PC-3 (cell line): ENCODE measurements at regions not wholly inside any gene's neighbourhood (a gene's known extent, or its start where the extent isn't known, plus 50 kb on each side); places are given as distances from the start of the nearest gene placed in this dataset.

ENCODE experiments used
- ATAC-seq: fragments of 200-7000 bp; cut with Tn5 transposase; 2 replicates; pipeline ENCODE4 v1.9.1; 2020; ENCODE audit warnings: mild to moderate bottlenecking, moderate library complexity
- BruUV-seq: library from RNA; stranded (reverse); fragments of 400-500 nt; replicated peaks from 2 replicates; lab custom pipeline; 2021; lab: Mats Ljungman, UMichigan
- CTCF ChIA-PET: fragments of 300-600 bp; sonication (Branson Sonifier 250); formaldehyde crosslinking; loops from one replicate; lab custom pipeline; 2022; ENCODE audit warnings: antibody characterized with exemption; lab: Charles Lee
- POLR2A ChIA-PET: fragments of 300-600 bp; sonication (Branson Sonifier 250); formaldehyde crosslinking; loops from one replicate; lab custom pipeline; 2022; ENCODE audit warnings: antibody characterized with exemption; ENCODE audit not compliant: unreplicated experiment; lab: Charles Lee
- DNase-seq: peaks from one replicate; pipeline ENCODE4 v3.0.0-alpha.2; 2015
- H2AFZ ChIP-seq: fragments of 300-600 bp; sonication (generic); 2 replicates; pipeline ENCODE4 v1.6.0; 2016; ENCODE audit warnings: antibody characterized with exemption, low read length
- H3F3A ChIP-seq: fragments of 300-600 bp; sonication (generic); one replicate; pipeline ENCODE4 v1.6.0; 2017; ENCODE audit warnings: antibody characterized with exemption, low read length, control low read depth, mild to moderate bottlenecking; ENCODE audit not compliant: unreplicated experiment
- H3K27ac ChIP-seq: fragments of 300-600 bp; sonication (generic); 2 replicates; pipeline ENCODE4 v1.5.1; 2016; ENCODE audit warnings: mild to moderate bottlenecking, low read length
- H3K27me3 ChIP-seq: fragments of 300-600 bp; sonication (generic); 2 replicates; pipeline ENCODE4 v1.6.1; 2016; ENCODE audit warnings: low read length, mixed read lengths
- H3K36me3 ChIP-seq: fragments of 300-600 bp; sonication (generic); 2 replicates; pipeline ENCODE4 v1.6.1; 2016; ENCODE audit warnings: low read depth, mixed run types, low read length, mixed read lengths
- H3K4me1 ChIP-seq: fragments of 300-600 bp; sonication (generic); 2 replicates; pipeline ENCODE4 v1.5.1; 2016; ENCODE audit warnings: low read length; ENCODE audit not compliant: insufficient read depth
- H3K4me2 ChIP-seq: fragments of 300-600 bp; sonication (generic); 2 replicates; pipeline ENCODE4 v1.6.0; 2016; ENCODE audit warnings: low read length
- H3K4me3 ChIP-seq: fragments of 300-600 bp; sonication (generic); 2 replicates; pipeline ENCODE4 v1.5.1; 2016; ENCODE audit warnings: mild to moderate bottlenecking, low read length, mixed read lengths
- H3K79me2 ChIP-seq: fragments of 300-600 bp; sonication (generic); 2 replicates; pipeline ENCODE4 v1.6.1; 2017; ENCODE audit warnings: low read length, mixed read lengths
- H3K9ac ChIP-seq: fragments of 300-600 bp; sonication (generic); 2 replicates; pipeline ENCODE4 v1.6.0; 2016; ENCODE audit warnings: mild to moderate bottlenecking, low read length
- H3K9me2 ChIP-seq: fragments of 300-600 bp; sonication (generic); replicated peaks from 2 replicates; pipeline ENCODE4 v1.6.1; 2016; ENCODE audit warnings: mixed run types, low read length, mixed read lengths
- H3K9me3 ChIP-seq: fragments of 300-600 bp; sonication (generic); 2 replicates; pipeline ENCODE4 v1.6.1; 2016; ENCODE audit warnings: low read length, mixed read lengths
- H4K20me1 ChIP-seq: fragments of 300-600 bp; sonication (generic); 2 replicates; pipeline ENCODE4 v1.6.1; 2016; ENCODE audit warnings: low read length, mixed read lengths
- EZH2 ChIP-seq: fragments of 300-600 bp; sonication (generic); IDR thresholded peaks from one replicate; pipeline ENCODE4 v1.6.1; 2017; ENCODE audit warnings: antibody characterized with exemption, mild to moderate bottlenecking, low read length; ENCODE audit not compliant: unreplicated experiment
- EZH2phosphoT487 ChIP-seq: fragments of 300-600 bp; sonication (generic); IDR thresholded peaks from 2 replicates; pipeline ENCODE4 v1.6.1; 2018; ENCODE audit warnings: mild to moderate bottlenecking, antibody characterized with exemption, low read length, borderline replicate concordance
- intact Hi-C: fragments of 100-400 bp; cut with micrococcal nuclease; formaldehyde crosslinking; loops from 2 replicates; pipeline ENCODE4 v1.9.0; 2023
- TF ChIP-seq, protein P1 (sequence below): fragments of 300-600 bp; sonication (generic); conservative IDR thresholded peaks from 2 replicates; pipeline ENCODE4 v1.5.1; 2017; ENCODE audit warnings: antibody characterized with exemption, low read depth, mild to moderate bottlenecking, low read length

DNA sequence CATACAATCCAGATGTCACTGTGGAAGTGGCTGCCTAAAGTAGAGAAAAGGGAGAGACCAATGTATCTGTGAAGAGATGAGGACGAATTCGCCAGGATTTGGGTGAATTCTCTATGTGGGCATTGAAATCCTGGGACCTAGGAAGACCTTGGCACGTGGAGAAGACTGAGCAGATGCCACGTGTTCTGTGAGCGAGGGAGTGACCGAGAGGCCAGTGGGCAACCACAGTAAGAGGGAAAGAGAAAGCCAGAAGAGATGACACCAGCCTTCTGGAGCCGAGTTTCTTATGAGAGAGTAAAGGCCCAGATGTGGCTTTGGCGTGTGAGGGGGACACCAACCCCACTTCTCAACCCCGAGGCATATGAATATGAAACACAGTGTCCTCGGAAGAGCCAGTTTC is 228.1 kb downstream of the BUD13 start:
- no peaks in the 10 kb centered on the region for H3K9me3 ChIP-seq
- ATAC-seq = no peak
- no peak for DNase-seq
- TF ChIP-seq, protein P1, sequence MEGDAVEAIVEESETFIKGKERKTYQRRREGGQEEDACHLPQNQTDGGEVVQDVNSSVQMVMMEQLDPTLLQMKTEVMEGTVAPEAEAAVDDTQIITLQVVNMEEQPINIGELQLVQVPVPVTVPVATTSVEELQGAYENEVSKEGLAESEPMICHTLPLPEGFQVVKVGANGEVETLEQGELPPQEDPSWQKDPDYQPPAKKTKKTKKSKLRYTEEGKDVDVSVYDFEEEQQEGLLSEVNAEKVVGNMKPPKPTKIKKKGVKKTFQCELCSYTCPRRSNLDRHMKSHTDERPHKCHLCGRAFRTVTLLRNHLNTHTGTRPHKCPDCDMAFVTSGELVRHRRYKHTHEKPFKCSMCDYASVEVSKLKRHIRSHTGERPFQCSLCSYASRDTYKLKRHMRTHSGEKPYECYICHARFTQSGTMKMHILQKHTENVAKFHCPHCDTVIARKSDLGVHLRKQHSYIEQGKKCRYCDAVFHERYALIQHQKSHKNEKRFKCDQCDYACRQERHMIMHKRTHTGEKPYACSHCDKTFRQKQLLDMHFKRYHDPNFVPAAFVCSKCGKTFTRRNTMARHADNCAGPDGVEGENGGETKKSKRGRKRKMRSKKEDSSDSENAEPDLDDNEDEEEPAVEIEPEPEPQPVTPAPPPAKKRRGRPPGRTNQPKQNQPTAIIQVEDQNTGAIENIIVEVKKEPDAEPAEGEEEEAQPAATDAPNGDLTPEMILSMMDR = no peak
- TF ChIP-seq EZH2phosphoT487 (no peak), EZH2 (no peak)
- H3K4me1 ChIP-seq = no peaks in the 10 kb centered on the region
- no peaks in the 10 kb centered on the region for H3F3A ChIP-seq
- H3K4me3 ChIP-seq = no peak overlapping the region
- no peak overlapping the region for H3K9ac ChIP-seq
- BruUV-seq = no TSS peak
- intact Hi-C loops = no loop called here
- ChIA-PET CTCF (no interaction called here), POLR2A (no interaction called here)
- no peaks in the 10 kb centered on the region for H3K9me2 ChIP-seq
- H3K27me3 ChIP-seq = peaks cover 48% of the 10 kb centered on the region
- no peak overlapping the region for H3K27ac ChIP-seq
- no peaks in the 10 kb centered on the region for H4K20me1 ChIP-seq
- H2AFZ ChIP-seq = no peak overlapping the region
- H3K4me2 ChIP-seq = no peak overlapping the region
- H3K36me3 ChIP-seq = no peaks in the 10 kb centered on the region
- no peaks in the 10 kb centered on the region for H3K79me2 ChIP-seq

DNA sequence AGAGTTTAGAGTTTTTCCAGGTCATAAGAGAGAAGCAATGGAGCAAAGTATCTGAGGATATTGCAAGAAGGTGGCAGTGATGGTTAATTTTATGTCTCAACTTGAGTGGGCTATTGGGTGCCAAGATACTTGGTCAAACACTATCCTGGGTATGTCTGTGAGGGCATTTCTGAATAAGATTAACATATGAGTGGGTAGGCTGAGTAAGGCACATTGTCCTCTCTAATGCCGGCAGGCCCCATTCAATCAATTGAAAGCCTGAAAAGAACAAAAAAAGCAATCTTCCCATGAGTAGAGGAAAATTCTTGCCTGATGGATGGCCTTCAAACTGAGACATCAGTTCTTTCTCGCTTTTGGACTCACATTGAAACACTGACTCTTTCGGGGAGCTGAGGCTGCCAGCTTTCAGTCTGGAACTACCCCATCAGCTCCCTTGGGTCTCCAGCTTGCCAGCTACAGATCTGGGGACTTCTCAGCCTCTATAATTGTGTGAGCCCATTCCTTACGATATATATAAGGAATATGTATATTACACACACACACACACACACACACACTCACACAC is 228.8 kb downstream of the BUD13 start:
- H3K9ac ChIP-seq = no peak overlapping the region
- H3K9me2 ChIP-seq = no peaks in the 10 kb centered on the region
- no peak overlapping the region for H3K4me3 ChIP-seq
- intact Hi-C loops = no loop called here
- no peak overlapping the region for H3K4me2 ChIP-seq
- no peaks in the 10 kb centered on the region for H3K9me3 ChIP-seq
- H3F3A ChIP-seq = no peaks in the 10 kb centered on the region
- no TSS peak for BruUV-seq
- no peaks in the 10 kb centered on the region for H4K20me1 ChIP-seq
- POLR2A ChIA-PET = no interaction called here
- TF ChIP-seq EZH2phosphoT487 (no peak), EZH2 (no peak)
- TF ChIP-seq, protein P1 = no peak
- H3K36me3 ChIP-seq = no peaks in the 10 kb centered on the region
- no peak overlapping the region for H3K27ac ChIP-seq
- CTCF ChIA-PET = no interaction called here
- no peaks in the 10 kb centered on the region for H3K4me1 ChIP-seq
- no peaks in the 10 kb centered on the region for H3K79me2 ChIP-seq
- no peak for ATAC-seq
- H3K27me3 ChIP-seq = peaks cover 51% of the 10 kb centered on the region
- H2AFZ ChIP-seq = no peak overlapping the region
- no peak for DNase-seq

DNA sequence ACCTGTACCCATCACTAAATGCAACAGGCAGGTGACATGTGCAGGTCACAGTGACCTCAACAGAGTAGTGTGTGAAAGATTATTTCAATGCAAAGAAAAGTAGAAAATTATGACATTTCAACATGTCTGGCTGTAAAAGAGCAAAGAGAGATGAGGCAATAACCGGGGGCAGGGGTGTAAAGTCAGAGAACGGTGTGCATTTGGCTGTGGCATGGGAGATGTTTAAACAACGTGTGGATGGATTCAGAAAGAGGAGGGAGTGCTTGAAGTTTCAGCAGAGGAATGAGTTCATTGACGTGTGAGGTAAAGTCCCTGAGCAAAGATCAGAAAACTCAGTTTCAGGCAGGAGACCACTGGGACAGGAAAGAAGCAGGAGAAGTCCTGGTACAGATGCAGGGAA is 229.7 kb downstream of the BUD13 start:
- H3K9ac ChIP-seq = no peak overlapping the region
- H3K79me2 ChIP-seq = no peaks in the 10 kb centered on the region
- H3K4me3 ChIP-seq = no peak overlapping the region
- H3K4me2 ChIP-seq = no peak overlapping the region
- ATAC-seq = no peak
- no peaks in the 10 kb centered on the region for H3K9me3 ChIP-seq
- DNase-seq = no peak
- peaks cover 54% of the 10 kb centered on the region for H3K27me3 ChIP-seq
- TF ChIP-seq, protein P1 = no peak
- no peak for TF ChIP-seq EZH2
- no peak for TF ChIP-seq EZH2phosphoT487
- no peak overlapping the region for H2AFZ ChIP-seq
- no peaks in the 10 kb centered on the region for H3F3A ChIP-seq
- ChIA-PET POLR2A (no interaction called here), CTCF (no interaction called here)
- H3K4me1 ChIP-seq = no peaks in the 10 kb centered on the region
- no peaks in the 10 kb centered on the region for H3K9me2 ChIP-seq
- intact Hi-C loops = no loop called here
- no TSS peak for BruUV-seq
- no peaks in the 10 kb centered on the region for H3K36me3 ChIP-seq
- no peaks in the 10 kb centered on the region for H4K20me1 ChIP-seq
- no peak overlapping the region for H3K27ac ChIP-seq
